ENCODE measurements at regions not wholly inside any gene's neighbourhood (a gene's known extent, or its start where the extent isn't known, plus 50 kb on each side); places are given as distances from the start of the nearest gene placed in this dataset.
"Not testable (repeated sequence)": the region's sequence is repeated elsewhere in the genome, so short reads cannot be mapped to it uniquely, and the experiment has no call there.

DNA sequence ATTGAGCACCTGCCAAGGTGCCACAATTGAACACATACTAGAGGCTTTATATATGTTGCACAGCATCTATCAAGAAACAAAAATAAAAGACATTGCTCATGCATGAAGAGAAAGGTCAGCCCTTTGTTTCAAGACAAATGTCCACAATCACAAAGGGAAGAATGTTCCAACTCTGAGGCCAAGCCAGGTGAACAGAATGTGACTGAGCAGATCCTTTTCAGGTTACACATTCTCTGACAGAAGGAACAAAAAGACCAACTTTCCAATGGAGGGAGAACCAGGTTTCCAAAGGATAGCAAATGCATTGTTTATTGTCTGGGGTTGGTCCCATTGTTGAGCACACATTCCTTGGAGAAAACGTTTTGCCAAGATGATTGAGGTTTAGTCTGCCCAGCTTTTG lies 50.2 kb upstream of the FAM174B start:
- no peak for DNase-seq (ENCODE audit: low spot score)

DNA sequence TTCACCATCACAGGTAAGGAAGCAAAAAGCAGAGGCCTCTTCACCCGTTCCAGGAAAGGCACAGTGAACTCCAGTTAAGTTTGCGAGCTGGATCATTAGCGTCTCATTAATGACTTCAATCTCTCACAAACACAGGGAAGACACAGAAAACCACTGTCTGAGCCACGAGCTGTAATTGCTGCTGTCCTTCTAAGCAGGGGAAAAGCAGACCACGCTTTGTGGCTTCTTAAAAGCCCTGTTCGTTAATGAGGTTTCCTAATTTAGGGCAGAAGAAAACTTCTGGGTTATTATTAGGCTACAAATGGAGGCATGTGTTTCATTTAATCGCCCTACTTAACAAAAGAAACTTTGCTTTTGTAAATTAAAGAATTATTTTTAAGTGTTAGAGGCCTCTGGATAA lies 50.6 kb upstream of the FAM174B start:
- no peak for DNase-seq (ENCODE audit: low spot score)

GRCh38 chr15:92707880-92708551 lies 52.4 kb upstream of the FAM174B start:
- DNase-seq (ENCODE audit: low spot score), result no peak

- DNase-seq (ENCODE audit: low spot score), result no peak
Observed at GRCh38 chr15:92708635-92709034, 53.1 kb upstream of the FAM174B start.

DNA sequence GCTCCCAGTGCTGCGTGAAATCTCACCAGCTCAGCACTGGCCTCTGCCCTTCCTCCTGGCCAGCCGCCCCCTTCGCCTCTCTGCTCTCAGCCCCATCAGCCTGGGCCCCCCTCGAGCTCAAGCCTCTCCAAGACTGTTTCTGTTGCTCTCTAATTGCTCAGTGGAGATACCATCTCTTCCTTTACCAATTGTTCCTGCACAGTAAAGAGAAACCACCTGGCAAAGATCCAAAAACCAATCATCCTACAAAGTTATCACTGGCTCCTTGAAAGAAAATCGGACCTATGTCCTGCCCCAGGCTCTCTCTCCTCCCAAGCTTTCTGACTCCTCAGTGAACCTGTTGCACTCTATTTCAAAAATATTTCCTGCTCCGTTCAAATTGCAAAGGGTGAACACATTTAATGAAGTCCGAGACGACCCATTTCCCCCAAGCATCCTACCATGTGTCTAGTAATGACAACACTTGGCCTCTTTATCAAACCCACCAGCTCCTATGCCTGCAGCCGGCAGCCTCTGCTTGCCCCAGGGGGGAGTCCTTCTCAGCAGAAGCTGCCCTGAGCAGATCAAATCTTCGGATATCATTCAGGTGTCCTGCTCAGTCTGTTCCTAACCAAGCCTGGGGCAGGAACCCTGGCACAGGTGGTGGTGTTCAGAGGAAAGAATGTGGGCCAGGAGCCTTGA lies 53.7 kb upstream of the FAM174B start:
- DNase-seq (ENCODE audit: low spot score), result no peak

- no peak for DNase-seq (ENCODE audit: low spot score)
Observed at GRCh38 chr15:92711457-92711831, 55.9 kb upstream of the FAM174B start.

- DNase-seq (ENCODE audit: low spot score), result peak; percentile 53
Observed at GRCh38 chr15:92714077-92714476, 58.5 kb upstream of the FAM174B start.

- DNase-seq (ENCODE audit: low spot score), result peak; percentile 87
Observed at GRCh38 chr15:92714477-92715401, 59.2 kb upstream of the FAM174B start.

GRCh38 chr15:92715758-92716157 lies 60.2 kb upstream of the FAM174B start:
- no peak for DNase-seq (ENCODE audit: low spot score)

GRCh38 chr15:92719021-92719420 lies 63.4 kb upstream of the FAM174B start:
- DNase-seq (ENCODE audit: low spot score), result no peak

DNA sequence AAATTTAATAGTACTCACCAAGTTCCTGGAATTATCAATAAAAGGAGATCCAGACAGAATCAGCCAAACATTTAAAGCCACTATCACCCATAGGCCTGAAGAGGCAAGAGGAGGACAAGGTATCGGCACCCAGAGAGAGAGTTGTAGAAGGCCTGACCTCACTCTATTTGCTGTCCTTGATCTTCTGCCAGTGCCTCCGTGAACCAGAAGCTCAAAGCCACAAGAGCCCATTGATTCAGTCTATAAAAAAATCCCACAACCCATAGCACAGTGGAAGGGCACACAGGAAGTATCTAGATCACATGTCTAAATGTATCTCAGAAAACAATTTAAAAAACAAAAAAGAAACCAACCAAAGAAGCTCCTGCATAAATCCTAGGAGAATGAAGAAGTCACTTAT lies 68.6 kb upstream of the FAM174B start:
- no peak for DNase-seq (ENCODE audit: low spot score)

GRCh38 chr15:92725171-92725570 lies 69.6 kb upstream of the FAM174B start:
- DNase-seq (ENCODE audit: low spot score), result no peak

- no peak for DNase-seq (ENCODE audit: low spot score)
Observed at GRCh38 chr15:92728266-92728665, 72.7 kb upstream of the FAM174B start.

DNA sequence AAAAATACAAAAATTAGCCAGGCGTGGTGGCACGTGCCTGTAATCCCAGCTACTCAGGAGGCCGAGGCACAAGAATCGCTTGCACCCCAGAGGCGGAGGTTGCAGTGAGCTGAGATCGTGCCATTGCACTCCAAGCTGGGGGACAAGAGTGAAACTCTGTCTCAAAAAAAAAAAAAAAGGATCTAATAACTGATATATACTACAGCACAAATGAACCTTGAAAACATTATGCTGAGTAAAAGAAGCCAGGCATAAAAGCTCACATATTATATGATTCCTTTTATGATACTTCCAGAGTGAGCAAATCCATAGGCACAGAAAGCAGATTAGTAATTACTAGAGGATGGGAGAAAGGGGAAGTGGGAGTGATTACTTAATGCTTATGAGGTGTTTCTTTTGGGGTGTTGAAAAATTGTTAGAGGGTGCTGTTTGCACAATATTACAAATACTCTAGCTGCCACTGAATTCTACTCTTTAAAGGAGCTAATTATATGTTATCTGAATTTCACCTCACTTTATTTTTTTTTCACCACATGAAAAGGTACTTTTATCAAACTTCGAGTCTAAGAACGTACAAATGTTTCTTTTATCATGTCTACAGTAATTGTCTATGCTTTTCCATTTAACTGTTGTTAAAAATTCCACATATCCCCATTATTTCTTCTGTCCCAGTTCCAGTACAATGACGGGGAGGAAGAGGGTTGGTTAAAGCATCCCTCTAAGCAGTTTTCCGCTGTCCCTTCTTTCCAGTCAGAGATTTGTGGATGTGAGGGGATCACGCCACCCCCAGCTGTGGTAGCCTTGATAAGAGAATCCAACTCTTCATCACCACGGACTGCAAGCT lies 77.7 kb upstream of the FAM174B start:
- DNase-seq (ENCODE audit: low spot score), result no peak

DNA sequence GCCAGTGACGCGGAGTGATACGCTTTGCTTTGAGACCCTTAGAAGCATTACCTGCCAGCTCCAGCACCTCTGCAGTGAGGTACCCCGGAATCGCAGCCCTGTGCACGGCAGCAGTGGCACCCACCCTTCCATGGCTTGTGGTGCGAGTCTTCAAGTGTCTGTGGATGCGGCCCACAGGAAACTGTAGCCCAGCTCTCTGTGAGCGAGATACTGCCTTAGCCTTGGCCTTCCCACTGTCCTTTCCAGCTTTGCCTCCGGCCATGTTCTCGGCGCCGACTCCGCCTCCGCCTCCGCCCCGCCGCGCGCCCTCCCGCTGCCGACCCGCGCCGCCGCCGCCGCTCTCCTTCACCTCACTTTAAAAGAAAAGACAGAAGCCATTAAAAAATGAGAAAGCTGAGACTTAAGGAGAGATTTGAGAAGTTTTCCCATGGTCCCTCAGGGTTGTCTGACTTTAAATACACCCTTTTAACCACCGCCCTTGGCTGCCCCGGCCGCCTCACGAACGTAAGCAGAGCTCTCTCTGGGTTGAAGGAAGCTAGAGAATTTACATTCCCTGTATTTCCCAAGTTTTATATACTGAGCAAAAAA lies 78.5 kb upstream of the FAM174B start:
- peak; percentile 51 for DNase-seq (ENCODE audit: low spot score)

GRCh38 chr15:92739246-92739645 lies 83.7 kb upstream of the FAM174B start:
- DNase-seq (ENCODE audit: low spot score), result not testable (repeated sequence)

- no peak for DNase-seq (ENCODE audit: low spot score)
Observed at GRCh38 chr15:92745845-92746271, 90.3 kb upstream of the FAM174B start.

GRCh38 chr15:92747047-92747446 lies 91.5 kb upstream of the FAM174B start:
- DNase-seq (ENCODE audit: low spot score), result no peak

- peak; percentile 27 for DNase-seq (ENCODE audit: low spot score)
Observed at GRCh38 chr15:92749216-92749615, 93.6 kb upstream of the FAM174B start.

- DNase-seq (ENCODE audit: low spot score), result no peak
Observed at GRCh38 chr15:92749946-92750345, 94.4 kb upstream of the FAM174B start.

- no peak for DNase-seq (ENCODE audit: low spot score)
Observed at GRCh38 chr15:92751528-92751927, 96.0 kb upstream of the FAM174B start.

All from AG20443 (cell line).